GM23338 (cell line): ENCODE measurements at regions not wholly inside any gene's neighbourhood (a gene's known extent, or its start where the extent isn't known, plus 50 kb on each side); places are given as distances from the start of the nearest gene placed in this dataset.

ENCODE experiments used
- ATAC-seq: fragments of 200-7000 bp; cut with Tn5 transposase; 3 replicates; pipeline ENCODE4 v1.9.1; 2020
- DNase-seq: peaks from one replicate; pipeline ENCODE4 v3.0.0-alpha.2; 2015; ENCODE audit warnings: low spot score
- H2AFZ ChIP-seq: fragments of 200-600 bp; sonication (generic); 2 replicates; pipeline ENCODE4 v1.8.0; 2016; ENCODE audit warnings: antibody characterized with exemption, mild to moderate bottlenecking, moderate library complexity
- H3F3A ChIP-seq: fragments of 200-600 bp; sonication (generic); replicated peaks from 2 replicates; pipeline ENCODE4 v1.8.0; 2017; ENCODE audit warnings: antibody characterized with exemption, mixed run types, low read depth
- H3K27ac ChIP-seq: fragments of 200-600 bp; sonication (generic); 2 replicates; pipeline ENCODE4 v1.6.1; 2016; ENCODE audit warnings: low read depth
- H3K27me3 ChIP-seq: fragments of 200-600 bp; sonication (generic); 2 replicates; pipeline ENCODE4 v1.8.0; 2016; ENCODE audit warnings: mild to moderate bottlenecking, mixed run types, moderate library complexity; ENCODE audit not compliant: insufficient read depth
- H3K36me3 ChIP-seq: fragments of 200-600 bp; sonication (generic); 2 replicates; pipeline ENCODE4 v1.8.0; 2016; ENCODE audit warnings: mild to moderate bottlenecking; ENCODE audit not compliant: insufficient read depth
- H3K4me1 ChIP-seq: fragments of 200-600 bp; sonication (generic); 2 replicates; pipeline ENCODE4 v1.8.0; 2016; ENCODE audit warnings: mild to moderate bottlenecking, moderate library complexity; ENCODE audit not compliant: insufficient read depth
- H3K4me2 ChIP-seq: fragments of 200-600 bp; sonication (generic); 2 replicates; pipeline ENCODE4 v1.7.1; 2017; ENCODE audit warnings: mixed run types
- H3K4me3 ChIP-seq: fragments of 200-600 bp; sonication (generic); 2 replicates; pipeline ENCODE4 v1.6.1; 2016; ENCODE audit warnings: mixed run types
- H3K79me2 ChIP-seq: fragments of 200-600 bp; sonication (generic); replicated peaks from 2 replicates; pipeline ENCODE4 v1.8.0; 2017; ENCODE audit warnings: mild to moderate bottlenecking; ENCODE audit not compliant: insufficient read depth
- H3K9me2 ChIP-seq: fragments of 200-600 bp; sonication (generic); 2 replicates; pipeline ENCODE4 v1.8.0; 2017; ENCODE audit not compliant: insufficient read depth
- H4K20me1 ChIP-seq: fragments of 200-600 bp; sonication (generic); replicated peaks from 2 replicates; pipeline ENCODE4 v1.8.0; 2017; ENCODE audit warnings: mild to moderate bottlenecking; ENCODE audit not compliant: insufficient read depth
- H3K27ac Mint-ChIP-seq: 2 replicates; pipeline ENCODE4 v1.8.0; 2020; ENCODE audit warnings: inconsistent platforms, mild to moderate bottlenecking, moderate library complexity, mixed read lengths
- H3K27me3 Mint-ChIP-seq: 3 replicates; pipeline ENCODE4 v1.8.0; 2022; ENCODE audit warnings: low read depth, mild to moderate bottlenecking, moderate library complexity, mixed read lengths, inconsistent platforms; ENCODE audit not compliant: insufficient read depth, poor library complexity
- H3K36me3 Mint-ChIP-seq: 3 replicates; pipeline ENCODE4 v1.8.0; 2021; ENCODE audit warnings: low read depth, mild to moderate bottlenecking, inconsistent platforms, moderate library complexity, mixed read lengths
- H3K4me1 Mint-ChIP-seq: 3 replicates; pipeline ENCODE4 v1.8.0; 2020; ENCODE audit warnings: mild to moderate bottlenecking, inconsistent platforms, mixed read lengths
- H3K4me3 Mint-ChIP-seq: 3 replicates; pipeline ENCODE4 v1.8.0; 2021; ENCODE audit warnings: moderate library complexity, mild to moderate bottlenecking, inconsistent platforms, mixed read lengths
- H3K9me3 Mint-ChIP-seq: 3 replicates; pipeline ENCODE4 v1.8.0; 2020; ENCODE audit warnings: moderate library complexity, mild to moderate bottlenecking, inconsistent platforms, mixed read lengths
- CREB1 ChIP-seq: fragments of 250-450 bp; sonication (Bioruptor Pico); IDR thresholded peaks from 2 replicates; pipeline ENCODE4 v1.5.0; 2020; ENCODE audit warnings: low read depth, mild to moderate bottlenecking, moderate library complexity
- CTCF ChIP-seq, 2 experiments: fragments of 200-600 bp in 1 of 2; sonication (generic) in 1 of 2; conservative IDR thresholded peaks; 2 replicates each; pipeline versions ENCODE4 v1.5.1 to v1.6.1; 2016 to 2017; ENCODE audit warnings: antibody characterized with exemption in 2 of 2, low read depth in 2 of 2, mild to moderate bottlenecking in 2 of 2, moderate library complexity in 1 of 2
- EZH2 ChIP-seq: fragments of 200-600 bp; sonication (generic); IDR thresholded peaks from one replicate; pipeline ENCODE4 v1.8.0; 2017; ENCODE audit warnings: antibody characterized with exemption, mild to moderate bottlenecking, low read depth; ENCODE audit not compliant: unreplicated experiment
- JUNB ChIP-seq: IDR thresholded peaks from one replicate; pipeline ENCODE4 v1.6.1; 2016; ENCODE audit warnings: antibody characterized with exemption; ENCODE audit not compliant: unreplicated experiment
- REST ChIP-seq: IDR thresholded peaks from one replicate; pipeline ENCODE4 v1.6.1; 2018; ENCODE audit warnings: antibody characterized with exemption; ENCODE audit not compliant: unreplicated experiment
- STAT1 ChIP-seq: IDR thresholded peaks from one replicate; pipeline ENCODE4 v1.6.1; 2016; ENCODE audit warnings: antibody characterized with exemption; ENCODE audit not compliant: unreplicated experiment
- ZNF114 ChIP-seq: fragments of 250-450 bp; sonication (Bioruptor Pico); IDR thresholded peaks from 2 replicates; pipeline ENCODE4 v1.5.0; 2020; ENCODE audit warnings: mild to moderate bottlenecking, moderate library complexity

- Histone ChIP-seq H3K4me2 (no peak overlapping the region), H3K36me3 (no peaks in the 10 kb centered on the region), H2AFZ (no peak overlapping the region), H3K27ac (no peak overlapping the region), H3K4me3 (no peak overlapping the region), H3K79me2 (no peaks in the 10 kb centered on the region), H3K9me2 (no peaks in the 10 kb centered on the region), H3F3A (no peaks in the 10 kb centered on the region), H3K4me1 (no peaks in the 10 kb centered on the region), H3K27me3 (no peaks in the 10 kb centered on the region), H4K20me1 (no peaks in the 10 kb centered on the region)
- Mint-ChIP-seq H3K4me1 (peaks cover 8% of the 10 kb centered on the region), H3K36me3 (no peaks in the 10 kb centered on the region; the same call in 2 of the 3 replicates), H3K27ac (no peak overlapping the region), H3K9me3 (no peaks in the 10 kb centered on the region), H3K4me3 (no peak overlapping the region), H3K27me3 (peaks cover 5% of the 10 kb centered on the region)
- no peak; the same call in 2 of the 3 replicates for ATAC-seq
- DNase-seq: no peak
- no peak for TF ChIP-seq STAT1
- TF ChIP-seq CTCF (conservative IDR thresholded peaks at IDR 0.05; ENCODE audit: low read depth in 2 of 2): 0 out of 4 replicates have a peak, but pooled peaks of 1 of the 2 experiments have one; percentile 14
- no peak for TF ChIP-seq CREB1 (CRISPR knock-in tag)
- no peak for TF ChIP-seq EZH2
- no peak for TF ChIP-seq ZNF114 (CRISPR knock-in tag)
- TF ChIP-seq REST: no peak
- no peak for TF ChIP-seq JUNB
Observed at GRCh38 chr2:45303417-45304202, 294.4 kb upstream of the SIX2 start.
